ENCODE measurements at regions not wholly inside any gene's neighbourhood (a gene's known extent, or its start where the extent isn't known, plus 50 kb on each side); places are given as distances from the start of the nearest gene placed in this dataset.

DNA sequence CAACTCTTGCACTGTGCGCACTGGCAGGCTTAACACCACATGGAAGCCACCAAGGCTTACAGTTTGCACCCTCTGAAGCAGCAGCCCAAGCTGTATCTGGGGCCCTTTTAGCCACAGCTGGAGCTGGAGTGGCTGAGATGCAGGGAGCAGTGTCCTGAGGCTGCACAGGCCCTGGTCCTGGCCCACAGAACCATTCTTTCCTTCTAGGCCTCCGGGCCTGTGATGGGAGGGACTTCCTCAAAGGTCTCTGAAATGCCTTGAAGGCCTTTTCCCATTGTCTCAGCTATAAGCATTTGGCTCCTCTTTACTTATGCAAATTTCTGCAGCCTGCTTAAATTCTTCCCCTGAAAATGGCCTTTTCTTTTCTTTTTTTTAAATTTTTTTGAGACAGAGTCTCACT is 104.4 kb upstream of the CPLX2 start:
- TF ChIP-seq, protein P1, sequence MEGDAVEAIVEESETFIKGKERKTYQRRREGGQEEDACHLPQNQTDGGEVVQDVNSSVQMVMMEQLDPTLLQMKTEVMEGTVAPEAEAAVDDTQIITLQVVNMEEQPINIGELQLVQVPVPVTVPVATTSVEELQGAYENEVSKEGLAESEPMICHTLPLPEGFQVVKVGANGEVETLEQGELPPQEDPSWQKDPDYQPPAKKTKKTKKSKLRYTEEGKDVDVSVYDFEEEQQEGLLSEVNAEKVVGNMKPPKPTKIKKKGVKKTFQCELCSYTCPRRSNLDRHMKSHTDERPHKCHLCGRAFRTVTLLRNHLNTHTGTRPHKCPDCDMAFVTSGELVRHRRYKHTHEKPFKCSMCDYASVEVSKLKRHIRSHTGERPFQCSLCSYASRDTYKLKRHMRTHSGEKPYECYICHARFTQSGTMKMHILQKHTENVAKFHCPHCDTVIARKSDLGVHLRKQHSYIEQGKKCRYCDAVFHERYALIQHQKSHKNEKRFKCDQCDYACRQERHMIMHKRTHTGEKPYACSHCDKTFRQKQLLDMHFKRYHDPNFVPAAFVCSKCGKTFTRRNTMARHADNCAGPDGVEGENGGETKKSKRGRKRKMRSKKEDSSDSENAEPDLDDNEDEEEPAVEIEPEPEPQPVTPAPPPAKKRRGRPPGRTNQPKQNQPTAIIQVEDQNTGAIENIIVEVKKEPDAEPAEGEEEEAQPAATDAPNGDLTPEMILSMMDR (IDR thresholded peaks at IDR 0.05): no peak
- TF ChIP-seq EZH2 (IDR thresholded peaks at IDR 0.05) (no peak), EZH2phosphoT487 (IDR thresholded peaks at IDR 0.05) (no peak)

All from neural progenitor cell (in vitro differentiated cells).